ENCODE measurements at regions not wholly inside any gene's neighbourhood (a gene's known extent, or its start where the extent isn't known, plus 50 kb on each side); places are given as distances from the start of the nearest gene placed in this dataset.

DNA sequence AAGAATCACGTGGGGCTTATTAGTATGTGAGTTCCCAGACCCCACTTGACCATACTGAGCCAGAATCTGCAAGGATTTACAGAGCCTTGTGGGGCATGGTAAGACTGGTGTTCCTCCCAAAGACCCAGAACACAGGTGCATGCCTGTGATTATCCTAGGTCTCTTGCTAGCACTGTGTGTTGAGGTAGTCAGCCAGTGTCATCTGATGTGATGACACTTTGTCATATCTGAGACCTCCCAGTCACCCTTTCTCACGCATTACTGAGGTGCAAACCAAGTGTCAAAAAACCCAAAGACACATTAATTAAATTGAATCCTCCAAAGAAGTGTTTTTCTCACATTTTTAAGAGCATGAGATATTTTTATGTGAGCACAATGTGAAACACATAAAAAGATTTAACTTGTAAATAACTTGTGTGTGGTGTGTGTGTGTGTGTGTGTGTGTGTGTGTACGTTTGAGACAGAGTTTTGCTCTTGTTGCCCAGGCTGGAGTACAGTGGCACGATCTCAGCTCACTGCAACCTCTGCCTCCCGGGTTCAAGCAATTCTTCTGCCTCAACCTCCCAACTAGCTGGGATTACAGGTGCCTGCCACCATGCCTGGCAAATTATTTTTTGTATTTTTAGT, 162.0 kb upstream of the PRPS1L1 start:
- TF ChIP-seq EZH2phosphoT487 (IDR thresholded peaks at IDR 0.05; ENCODE audit: insufficient read depth, low read depth), result no peak
- no peak for TF ChIP-seq EZH2 (IDR thresholded peaks at IDR 0.05; ENCODE audit: insufficient read depth, poor library complexity, severe bottlenecking)
